ENCODE measurements at regions not wholly inside any gene's neighbourhood (a gene's known extent, or its start where the extent isn't known, plus 50 kb on each side); places are given as distances from the start of the nearest gene placed in this dataset.

DNA sequence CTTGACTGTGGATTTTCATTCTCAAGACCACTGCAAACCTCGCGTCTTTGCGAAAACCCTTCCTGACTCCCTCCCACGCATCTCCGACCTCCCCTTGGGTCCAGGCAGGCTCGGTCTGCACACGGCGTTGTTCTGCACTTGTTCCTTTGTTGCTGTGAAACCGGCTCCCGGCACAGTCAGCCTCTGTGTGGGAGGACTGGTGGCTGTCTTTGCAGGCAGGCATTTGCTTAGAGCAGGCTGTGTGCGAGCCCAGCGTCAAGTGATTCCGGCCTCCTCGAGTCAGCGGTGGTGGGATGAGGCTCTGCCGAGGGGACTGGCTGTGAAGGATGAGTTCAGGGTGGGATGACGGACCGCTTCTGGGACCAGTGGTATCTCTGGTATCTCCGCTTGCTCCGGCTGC, 102.6 kb upstream of the ROPN1 start:
- Histone ChIP-seq H3K9me3 (no peaks in the 10 kb centered on the region), H3K36me3 (no peaks in the 10 kb centered on the region), H3K4me3 (no peak overlapping the region), H3K27me3 (no peaks in the 10 kb centered on the region), H3K27ac (no peak overlapping the region), H3K9ac (no peak overlapping the region), H4K20me1 (0 out of 2 replicates have a peak, but pooled peaks cover 7% of the 10 kb centered on the region), H3K4me1 (peaks cover 3% of the 10 kb centered on the region), H3K4me2 (no peak overlapping the region)
- no peak for TF ChIP-seq Cebpa-rat (IDR thresholded peaks at IDR 0.05)

DNA sequence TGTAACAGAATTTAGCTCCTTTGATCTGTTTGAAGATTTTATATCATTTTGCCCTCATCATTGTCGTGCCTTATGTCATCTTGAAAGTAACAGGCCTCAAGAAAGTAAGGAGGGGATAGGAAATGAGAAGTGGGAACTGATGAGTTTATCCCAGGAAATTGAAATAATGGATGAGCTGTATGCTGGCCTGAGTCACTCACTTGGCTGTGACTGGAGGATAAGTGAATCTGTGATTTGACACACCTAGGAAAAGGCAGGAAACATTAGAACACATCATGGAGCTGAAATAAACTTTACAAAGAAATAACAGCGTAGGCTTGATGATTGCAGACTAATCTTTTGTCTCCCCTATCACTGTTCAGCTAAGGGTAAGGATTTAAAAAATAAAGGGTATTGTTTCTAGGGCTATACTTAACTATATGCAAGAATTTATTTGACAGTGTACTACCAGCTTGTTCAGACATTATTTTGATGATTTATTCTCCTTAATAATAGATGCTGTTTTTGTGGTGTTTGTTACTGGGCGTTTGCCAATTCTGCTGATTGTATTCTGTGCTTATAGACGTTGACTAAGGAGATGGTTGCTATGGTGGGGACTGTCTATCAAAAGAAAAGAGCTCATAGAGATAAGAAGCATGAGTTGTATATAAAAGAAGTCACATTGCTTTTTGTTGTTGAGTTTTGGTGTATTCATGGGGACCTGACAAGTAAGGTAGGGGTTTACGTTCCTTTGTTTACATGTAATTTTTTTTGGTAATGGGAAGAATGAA, 105.6 kb upstream of the ROPN1 start:
- H3K4me3 ChIP-seq = no peak overlapping the region
- H3K9me3 ChIP-seq = no peaks in the 10 kb centered on the region
- no peak overlapping the region for H3K4me2 ChIP-seq
- H3K27ac ChIP-seq = no peak overlapping the region
- no peaks in the 10 kb centered on the region for H3K27me3 ChIP-seq
- 0 out of 2 replicates have a peak, but pooled peaks cover 7% of the 10 kb centered on the region for H4K20me1 ChIP-seq
- H3K36me3 ChIP-seq = no peaks in the 10 kb centered on the region
- no peak overlapping the region for H3K9ac ChIP-seq
- H3K4me1 ChIP-seq = no peaks in the 10 kb centered on the region
- no peak for TF ChIP-seq Cebpa-rat (IDR thresholded peaks at IDR 0.05)

DNA sequence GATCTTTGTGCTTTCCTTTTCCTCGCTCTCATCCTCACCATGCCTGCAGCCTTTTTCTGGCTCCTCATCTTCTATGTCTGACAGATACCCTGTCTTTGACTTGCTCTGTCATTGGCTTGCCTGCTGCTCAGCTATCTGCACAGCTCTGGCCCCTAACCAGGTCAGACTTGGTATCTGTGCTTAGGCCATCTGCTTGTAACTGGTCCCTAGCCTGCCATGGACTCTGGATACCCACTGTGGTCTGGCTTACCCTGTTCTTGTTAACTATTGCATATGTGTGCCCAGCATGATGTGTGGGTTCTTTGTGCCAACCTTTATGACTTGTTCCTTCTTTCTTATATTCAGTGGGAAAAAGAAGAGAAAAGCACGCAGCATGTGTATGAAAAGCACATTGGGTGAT, 109.7 kb upstream of the ROPN1 start:
- Histone ChIP-seq H3K4me3 (no peak overlapping the region), H4K20me1 (0 out of 2 replicates have a peak, but pooled peaks cover 7% of the 10 kb centered on the region), H3K27me3 (no peaks in the 10 kb centered on the region), H3K9me3 (no peaks in the 10 kb centered on the region), H3K36me3 (no peaks in the 10 kb centered on the region), H3K9ac (no peak overlapping the region), H3K27ac (no peak overlapping the region), H3K4me2 (no peak overlapping the region), H3K4me1 (no peaks in the 10 kb centered on the region)
- TF ChIP-seq Cebpa-rat (IDR thresholded peaks at IDR 0.05) = no peak

DNA sequence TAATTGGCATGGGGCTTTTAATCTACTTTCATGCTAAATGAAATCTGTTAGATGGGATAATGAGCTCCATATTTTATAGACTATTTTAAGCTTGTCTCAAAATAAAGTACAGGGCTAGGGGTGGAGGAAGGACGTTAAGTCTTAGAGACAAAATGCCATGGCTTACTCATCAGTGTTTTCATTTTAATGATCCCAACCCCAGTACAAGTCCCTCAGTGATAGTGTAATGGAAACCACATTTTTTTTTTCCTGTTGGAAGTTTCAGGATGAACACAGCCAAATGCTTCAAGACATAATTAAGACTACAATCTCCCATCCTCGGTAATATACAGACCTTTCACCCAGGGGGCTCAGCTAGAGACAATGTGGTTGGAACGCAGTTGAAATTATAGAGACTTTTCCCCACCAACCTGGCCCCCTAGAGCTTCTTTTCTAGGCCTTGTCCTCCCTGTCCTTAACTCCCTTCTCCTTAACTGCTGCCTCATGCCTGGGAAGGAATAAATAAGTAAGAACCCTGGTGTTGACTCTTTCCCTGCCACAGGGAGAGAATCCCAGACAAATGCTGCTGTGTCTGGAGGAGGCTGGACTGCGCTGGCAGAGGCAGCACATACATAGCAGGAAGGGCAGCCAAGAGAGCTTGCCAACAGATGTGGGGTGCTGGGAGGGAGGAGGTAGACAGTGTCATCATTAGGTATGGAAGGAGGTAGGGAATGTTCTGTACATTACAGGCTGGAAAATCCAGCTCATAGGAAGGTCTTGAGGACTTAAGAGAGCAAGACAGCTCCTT, 115.4 kb upstream of the ROPN1 start:
- no peak overlapping the region for H3K27ac ChIP-seq
- no peak overlapping the region for H3K9ac ChIP-seq
- no peaks in the 10 kb centered on the region for H3K27me3 ChIP-seq
- no peaks in the 10 kb centered on the region; the same call in 1 of the 2 replicates for H3K4me1 ChIP-seq
- H3K36me3 ChIP-seq = no peaks in the 10 kb centered on the region
- no peak for TF ChIP-seq Cebpa-rat (IDR thresholded peaks at IDR 0.05)
- no peaks in the 10 kb centered on the region for H4K20me1 ChIP-seq
- no peaks in the 10 kb centered on the region for H3K9me3 ChIP-seq
- no peak overlapping the region for H3K4me2 ChIP-seq
- no peak overlapping the region for H3K4me3 ChIP-seq

DNA sequence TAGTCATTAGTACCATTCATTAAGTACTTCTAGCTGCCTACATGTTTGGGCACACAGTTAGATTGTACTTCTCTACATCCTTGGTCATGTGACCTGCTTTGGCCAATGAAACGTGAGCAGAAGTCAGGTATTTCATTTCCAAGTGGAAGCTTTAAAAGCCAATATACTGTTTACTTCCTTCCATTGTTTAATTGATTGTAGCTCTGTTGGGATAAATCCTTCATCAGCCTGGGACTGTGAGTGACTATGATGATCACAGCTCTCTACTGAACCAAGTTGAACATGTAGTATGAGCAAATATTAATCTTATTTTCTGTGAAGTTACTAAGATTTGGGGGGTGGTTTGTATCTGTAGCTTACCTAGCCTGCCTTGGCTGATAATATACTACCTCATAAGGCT, 116.5 kb upstream of the ROPN1 start:
- Histone ChIP-seq H3K9me3 (no peaks in the 10 kb centered on the region), H3K4me2 (no peak overlapping the region), H3K9ac (no peak overlapping the region), H3K27me3 (no peaks in the 10 kb centered on the region), H3K27ac (no peak overlapping the region), H3K4me3 (no peak overlapping the region), H4K20me1 (no peaks in the 10 kb centered on the region), H3K4me1 (no peaks in the 10 kb centered on the region; the same call in 1 of the 2 replicates), H3K36me3 (no peaks in the 10 kb centered on the region)
- no peak for TF ChIP-seq Cebpa-rat (IDR thresholded peaks at IDR 0.05)

DNA sequence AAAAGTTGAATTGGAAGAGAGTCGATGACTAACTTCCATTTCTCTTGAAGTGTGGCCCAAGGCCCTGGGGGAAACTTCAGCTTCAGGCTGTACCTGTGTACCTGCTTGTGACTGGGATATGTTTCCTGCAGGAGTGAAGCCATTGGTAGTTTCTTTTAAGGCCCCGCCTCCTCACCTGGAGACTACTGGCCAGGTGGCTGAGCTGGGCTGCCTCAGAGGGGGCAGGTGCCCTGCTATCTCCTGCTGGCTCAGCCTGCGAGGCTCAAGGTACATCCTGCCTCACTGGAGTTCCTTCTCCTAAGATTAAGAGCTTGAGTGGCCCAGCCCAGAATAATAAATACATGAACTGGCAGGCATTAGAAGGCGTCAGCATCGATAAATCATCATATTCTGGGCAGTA, 121.6 kb upstream of the ROPN1 start:
- Histone ChIP-seq H3K9me3 (no peaks in the 10 kb centered on the region), H3K36me3 (no peaks in the 10 kb centered on the region), H3K27me3 (no peaks in the 10 kb centered on the region), H3K4me2 (no peak overlapping the region), H3K4me3 (no peak overlapping the region), H3K27ac (no peak overlapping the region), H3K9ac (no peak overlapping the region), H4K20me1 (no peaks in the 10 kb centered on the region), H3K4me1 (peaks cover 6% of the 10 kb centered on the region; the same call in 1 of the 2 replicates)
- TF ChIP-seq Cebpa-rat (IDR thresholded peaks at IDR 0.05) = no peak

DNA sequence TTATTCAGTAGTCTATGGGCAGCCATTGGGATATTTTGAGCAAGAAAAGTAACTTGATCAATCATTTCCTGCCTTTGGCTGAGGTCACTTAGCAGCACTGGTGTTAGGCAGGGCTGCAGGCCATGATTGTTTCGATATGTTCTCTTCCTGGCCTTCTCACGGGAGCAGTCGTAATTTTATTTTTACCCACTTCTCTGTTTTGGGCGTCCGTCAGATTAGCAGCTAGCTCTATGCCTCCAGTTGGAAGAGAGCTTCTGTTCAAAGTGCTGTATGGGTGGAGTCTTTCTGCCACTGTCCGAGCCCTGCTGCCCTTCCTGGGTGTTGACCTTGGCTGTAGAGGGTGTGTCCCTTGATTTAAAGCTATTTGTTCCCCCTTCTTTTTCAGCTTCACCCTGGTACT, 123.4 kb upstream of the ROPN1 start:
- Histone ChIP-seq H3K9ac (no peak overlapping the region), H3K4me1 (peaks cover 6% of the 10 kb centered on the region; the same call in 1 of the 2 replicates), H3K36me3 (no peaks in the 10 kb centered on the region), H3K4me3 (no peak overlapping the region), H3K9me3 (no peaks in the 10 kb centered on the region), H4K20me1 (no peaks in the 10 kb centered on the region), H3K27me3 (no peaks in the 10 kb centered on the region), H3K27ac (no peak overlapping the region), H3K4me2 (no peak overlapping the region)
- no peak for TF ChIP-seq Cebpa-rat (IDR thresholded peaks at IDR 0.05)

DNA sequence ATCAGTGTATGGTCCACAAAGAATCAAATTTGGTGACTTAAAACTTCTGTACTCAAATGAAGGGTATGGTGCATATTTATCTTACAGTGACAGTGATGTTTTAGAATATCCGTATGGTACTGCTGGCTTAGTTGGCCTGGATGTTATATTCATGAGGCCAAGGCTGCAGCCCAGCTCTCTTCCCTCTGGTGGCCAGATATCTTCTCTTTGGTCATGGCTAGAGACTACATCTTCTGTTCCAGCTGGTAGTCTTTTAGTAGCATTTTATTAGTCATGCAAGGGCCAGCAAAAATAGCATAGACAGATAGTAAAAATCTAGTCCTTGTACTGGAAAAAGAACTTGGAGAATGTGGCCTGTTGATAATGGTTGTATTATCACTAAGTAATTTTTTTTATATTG, 124.0 kb upstream of the ROPN1 start:
- no peaks in the 10 kb centered on the region for H3K9me3 ChIP-seq
- H3K9ac ChIP-seq = no peak overlapping the region
- no peak for TF ChIP-seq Cebpa-rat (IDR thresholded peaks at IDR 0.05)
- no peak overlapping the region for H3K27ac ChIP-seq
- H4K20me1 ChIP-seq = no peaks in the 10 kb centered on the region
- no peaks in the 10 kb centered on the region for H3K27me3 ChIP-seq
- no peak overlapping the region for H3K4me3 ChIP-seq
- peaks cover 6% of the 10 kb centered on the region; the same call in 1 of the 2 replicates for H3K4me1 ChIP-seq
- no peaks in the 10 kb centered on the region for H3K36me3 ChIP-seq
- H3K4me2 ChIP-seq = no peak overlapping the region

DNA sequence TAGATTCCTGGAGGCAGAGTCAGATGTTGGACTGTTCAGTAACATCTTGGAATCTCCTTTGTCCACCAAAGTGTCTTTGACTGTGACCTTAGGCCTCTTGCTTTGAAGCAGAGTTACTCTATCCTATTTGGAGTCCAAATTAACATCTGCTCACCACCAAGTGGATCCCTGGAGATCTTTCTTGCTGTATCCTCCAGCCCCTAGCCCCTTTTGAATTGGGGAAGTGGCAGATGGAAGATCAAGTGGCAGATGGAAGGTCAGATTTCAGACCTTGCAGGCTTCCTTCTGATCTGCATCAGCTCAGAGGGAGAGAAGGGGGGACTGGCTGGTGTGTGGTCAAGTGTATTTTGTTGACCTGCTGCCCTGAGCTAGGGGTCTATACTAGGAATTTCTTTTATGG, 125.0 kb upstream of the ROPN1 start:
- no peaks in the 10 kb centered on the region for H3K27me3 ChIP-seq
- peaks cover 6% of the 10 kb centered on the region; the same call in 1 of the 2 replicates for H3K4me1 ChIP-seq
- H3K36me3 ChIP-seq = no peaks in the 10 kb centered on the region
- H3K9ac ChIP-seq = no peak overlapping the region
- no peak overlapping the region for H3K4me2 ChIP-seq
- no peak overlapping the region for H3K4me3 ChIP-seq
- no peaks in the 10 kb centered on the region for H3K9me3 ChIP-seq
- TF ChIP-seq Cebpa-rat (IDR thresholded peaks at IDR 0.05) = no peak
- H4K20me1 ChIP-seq = no peaks in the 10 kb centered on the region
- H3K27ac ChIP-seq = no peak overlapping the region

DNA sequence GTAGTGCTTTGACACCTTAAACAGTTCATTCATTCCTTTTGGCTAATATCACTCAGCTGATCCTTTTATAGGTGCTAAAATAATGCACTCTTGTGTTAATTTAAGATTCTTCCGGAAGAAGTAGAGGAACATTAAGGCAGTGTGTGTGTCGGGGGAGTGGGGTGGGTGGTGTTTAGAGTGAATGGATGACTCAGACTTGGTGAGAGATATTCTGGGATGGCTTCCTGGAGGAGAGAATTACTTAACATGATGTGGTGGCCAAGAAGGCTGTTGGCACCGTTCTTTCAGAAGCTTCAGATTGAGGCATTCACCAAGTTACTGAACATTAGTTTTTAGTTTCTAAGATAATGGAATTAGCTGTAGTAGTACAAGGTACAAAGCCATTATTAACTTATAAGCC, 125.6 kb upstream of the ROPN1 start:
- H3K27ac ChIP-seq = no peak overlapping the region
- H3K4me3 ChIP-seq = no peak overlapping the region
- no peaks in the 10 kb centered on the region for H3K9me3 ChIP-seq
- no peak for TF ChIP-seq Cebpa-rat (IDR thresholded peaks at IDR 0.05)
- no peak overlapping the region for H3K9ac ChIP-seq
- H3K36me3 ChIP-seq = no peaks in the 10 kb centered on the region
- no peaks in the 10 kb centered on the region for H3K27me3 ChIP-seq
- H3K4me1 ChIP-seq = peaks cover 6% of the 10 kb centered on the region; the same call in 1 of the 2 replicates
- H3K4me2 ChIP-seq = no peak overlapping the region
- H4K20me1 ChIP-seq = no peaks in the 10 kb centered on the region

Data from BLaER1 (cell line).